IPS-11a (cell line): ENCODE measurements at regions not wholly inside any gene's neighbourhood (a gene's known extent, or its start where the extent isn't known, plus 50 kb on each side); places are given as distances from the start of the nearest gene placed in this dataset.
A peak's percentile ranks its signal among the peaks of the same experiment; 100 is the strongest.
"Not testable (repeated sequence)": the region's sequence is repeated elsewhere in the genome, so short reads cannot be mapped to it uniquely, and the experiment has no call there.

Experiments
- H3K4me3 ChIP-seq: one replicate; pipeline ENCODE4 v1.5.1; 2013; ENCODE audit warnings: low read depth, low read length, control low read depth

DNA sequence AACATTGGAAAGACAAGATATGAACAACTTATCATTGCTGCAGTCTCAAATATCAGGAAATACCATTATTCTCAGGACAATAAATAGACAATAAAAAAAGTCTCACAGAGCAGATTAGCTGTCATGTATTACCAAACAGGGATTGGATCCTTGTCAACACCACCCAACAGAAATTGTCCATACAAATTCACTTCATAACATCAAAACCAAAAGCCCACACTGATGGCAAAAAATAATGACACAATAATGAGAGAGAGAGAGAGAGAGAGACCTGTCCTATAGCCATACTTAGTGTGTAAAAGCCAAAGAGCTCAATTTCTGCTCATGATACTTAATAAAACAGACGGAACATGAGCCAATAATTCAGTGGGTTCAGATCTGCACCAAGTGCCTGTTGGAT, 96.5 kb downstream of the PPIAL4G start:
- no peak overlapping the region for H3K4me3 ChIP-seq

GRCh38 chr1:148386031-148386398, 97.1 kb downstream of the PPIAL4G start:
- H3K4me3 ChIP-seq: not testable (repeated sequence)

- no peak overlapping the region for H3K4me3 ChIP-seq
These were observed 97.6 kb downstream of the PPIAL4G start for GRCh38 chr1:148385371-148386030.

GRCh38 chr1:148383966-148384365, 99.1 kb downstream of the PPIAL4G start:
- no peak overlapping the region for H3K4me3 ChIP-seq

DNA sequence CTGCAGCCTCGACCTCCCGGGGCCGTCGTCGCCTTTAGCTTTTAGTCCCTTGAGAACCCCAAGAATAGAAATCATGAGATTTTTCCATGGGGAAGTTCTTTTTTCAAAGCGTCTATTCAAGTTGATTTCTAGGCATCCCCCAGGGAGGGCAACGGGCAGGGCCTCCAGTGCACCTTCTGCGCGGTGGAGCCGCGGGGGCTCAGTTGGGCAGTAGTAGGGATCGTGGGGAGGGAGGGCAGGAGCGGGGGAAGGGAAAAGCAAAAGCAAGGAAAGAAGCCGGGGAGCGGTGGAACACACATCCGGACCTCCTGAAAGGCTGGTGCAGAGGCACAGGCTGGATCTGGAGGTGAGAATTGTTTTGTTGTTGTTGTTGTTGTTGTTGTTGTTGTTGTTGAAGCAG, 103.4 kb downstream of the PPIAL4G start:
- H3K4me3 ChIP-seq: peak overlapping the region; percentile 39

DNA sequence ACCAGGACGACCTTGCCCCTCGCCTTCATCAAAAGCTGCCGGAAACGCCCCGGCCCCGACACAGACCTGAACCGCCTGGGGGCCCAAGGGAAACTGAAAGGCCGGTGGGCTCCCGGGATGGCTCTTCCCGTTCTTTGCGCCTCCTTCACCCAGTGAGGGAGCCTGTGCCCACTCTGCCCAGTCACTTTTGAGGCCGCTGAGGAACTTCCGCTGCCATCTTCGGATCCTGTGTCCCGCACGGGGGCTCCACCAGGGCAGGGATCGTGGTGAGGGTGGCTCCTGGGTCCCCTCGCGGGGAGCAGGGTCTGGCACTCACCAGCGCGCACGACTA, 104.0 kb downstream of the PPIAL4G start:
- peak overlapping the region; percentile 39 for H3K4me3 ChIP-seq

DNA sequence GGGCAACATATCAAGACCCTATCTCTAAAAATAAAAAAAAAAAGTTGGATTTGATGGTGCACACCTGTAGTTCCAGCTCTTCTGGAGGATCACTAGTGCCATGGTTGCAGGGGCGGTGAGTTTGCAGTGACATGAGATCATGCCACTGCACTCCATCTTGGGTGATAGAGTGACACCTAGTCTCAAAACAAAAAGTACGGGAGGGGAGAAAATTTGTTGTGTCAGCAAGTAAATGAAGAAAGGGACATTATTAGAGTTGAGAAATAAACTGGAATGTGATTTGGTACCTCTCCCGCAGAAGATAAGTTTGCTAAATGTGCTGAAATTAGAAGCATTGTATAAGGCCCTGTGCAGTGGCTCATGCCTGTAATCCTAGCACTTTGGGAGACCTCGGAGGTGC, 105.1 kb downstream of the PPIAL4G start:
- H3K4me3 ChIP-seq: not testable (repeated sequence)

DNA sequence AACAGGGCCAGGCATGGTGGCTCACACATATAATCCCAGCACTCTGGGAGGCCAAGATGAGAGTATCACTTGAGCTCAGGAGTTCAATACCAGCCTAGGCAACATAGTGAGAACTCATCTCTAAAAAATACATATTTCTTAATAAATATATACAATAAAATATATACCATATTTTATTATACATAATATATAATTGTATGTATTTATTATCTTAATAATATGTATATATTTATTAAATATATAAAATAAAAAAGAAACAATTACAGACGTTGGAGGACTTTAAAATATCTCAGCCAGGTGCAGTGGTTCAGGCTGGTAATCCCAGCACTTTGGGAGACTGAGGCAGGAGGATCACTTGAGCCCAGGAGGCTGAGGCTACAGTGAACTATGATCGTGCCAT, 106.1 kb downstream of the PPIAL4G start:
- not testable (repeated sequence) for H3K4me3 ChIP-seq

DNA sequence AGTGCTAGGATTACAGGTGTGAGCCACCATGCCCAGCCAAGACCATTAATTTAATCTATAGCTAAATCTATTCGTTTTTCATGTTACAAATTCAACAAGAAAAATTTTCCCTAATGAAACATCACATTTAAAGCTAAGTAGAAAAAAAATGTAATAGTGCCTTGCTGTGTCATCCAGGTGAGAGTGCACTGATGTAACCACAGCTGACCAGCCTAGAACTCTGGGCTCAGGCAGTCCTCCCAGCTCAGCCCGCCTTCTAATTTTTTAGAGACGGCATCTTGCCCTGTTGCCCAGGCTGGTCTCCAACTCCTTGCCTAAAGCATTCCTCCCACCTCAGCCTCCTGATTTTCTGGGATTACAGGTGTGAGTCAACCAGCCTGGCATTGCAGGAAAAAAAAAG, 109.0 kb downstream of the PPIAL4G start:
- no peak overlapping the region for H3K4me3 ChIP-seq

GRCh38 chr1:148373192-148373925, 109.7 kb downstream of the PPIAL4G start:
- H3K4me3 ChIP-seq: no peak overlapping the region

DNA sequence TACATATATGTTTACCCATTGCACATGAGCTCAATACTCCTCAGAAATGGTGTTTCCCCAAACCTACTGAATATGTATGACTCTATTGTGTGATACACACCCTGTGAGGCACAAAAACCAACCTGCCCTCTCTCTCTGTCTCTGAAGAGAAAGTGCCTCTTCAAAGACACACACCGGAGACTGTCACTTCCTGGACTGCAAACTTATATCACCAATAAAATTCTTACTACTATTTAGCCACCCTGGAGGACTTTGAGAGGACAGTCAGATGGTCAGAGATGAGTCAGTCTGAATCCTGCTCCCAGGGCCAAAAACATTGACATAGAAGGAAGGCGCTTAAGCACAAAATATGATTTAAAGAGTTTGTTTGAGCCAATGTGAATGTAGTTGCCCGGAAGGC, 110.4 kb downstream of the PPIAL4G start:
- no peak overlapping the region for H3K4me3 ChIP-seq

DNA sequence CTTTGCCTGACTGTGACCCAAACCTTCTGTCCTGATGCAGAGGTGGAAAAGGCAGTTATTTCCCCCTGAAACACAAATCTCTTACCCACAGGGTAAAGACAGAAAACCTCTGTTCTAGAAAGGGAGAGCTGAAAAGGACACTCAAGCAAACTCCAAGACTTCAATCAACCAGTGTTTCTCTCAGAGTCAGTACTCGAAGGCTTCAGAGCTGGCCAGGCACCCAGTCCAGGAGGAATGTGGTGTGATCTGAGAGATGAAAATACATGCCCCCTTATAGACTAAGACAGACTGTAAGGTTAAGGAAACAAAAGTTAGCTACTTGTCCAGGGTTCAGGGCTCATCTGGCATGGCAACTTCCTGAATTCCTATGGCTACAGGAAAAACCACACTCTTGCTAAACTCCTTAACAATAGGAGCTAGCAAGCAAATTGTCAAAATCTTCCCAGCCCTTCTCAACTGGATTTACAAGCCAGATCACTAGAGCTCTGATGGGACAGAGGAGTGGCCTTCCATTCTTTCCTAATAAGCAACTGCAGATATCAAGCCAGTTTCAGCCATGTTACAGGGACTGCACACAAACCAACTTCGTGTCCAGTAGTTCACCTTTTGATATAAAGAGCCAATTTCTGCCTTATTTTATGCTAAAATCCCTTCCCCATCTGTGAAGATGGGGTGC, 110.9 kb downstream of the PPIAL4G start:
- H3K4me3 ChIP-seq: not testable (repeated sequence)

DNA sequence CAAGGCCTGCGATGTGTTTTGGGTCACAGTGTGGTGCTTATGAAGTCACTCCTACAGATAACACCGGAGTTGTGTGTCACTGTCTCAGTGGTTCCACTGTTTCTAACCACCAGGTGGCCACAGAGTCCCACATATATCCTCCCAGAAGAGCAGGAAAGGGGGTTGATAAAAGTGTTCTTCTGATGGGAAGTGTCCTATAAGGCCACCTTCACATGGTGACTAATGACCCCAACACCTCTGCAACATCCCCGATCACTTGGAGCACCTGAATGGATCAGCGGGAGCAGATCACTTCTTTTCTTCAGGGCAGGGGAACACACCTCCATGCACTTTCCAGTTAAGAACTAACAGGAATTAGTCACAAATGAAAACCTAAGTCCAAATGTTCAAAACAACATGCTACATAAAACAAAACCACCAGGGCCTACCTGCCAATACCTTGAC, 111.5 kb downstream of the PPIAL4G start:
- H3K4me3 ChIP-seq: not testable (repeated sequence)

DNA sequence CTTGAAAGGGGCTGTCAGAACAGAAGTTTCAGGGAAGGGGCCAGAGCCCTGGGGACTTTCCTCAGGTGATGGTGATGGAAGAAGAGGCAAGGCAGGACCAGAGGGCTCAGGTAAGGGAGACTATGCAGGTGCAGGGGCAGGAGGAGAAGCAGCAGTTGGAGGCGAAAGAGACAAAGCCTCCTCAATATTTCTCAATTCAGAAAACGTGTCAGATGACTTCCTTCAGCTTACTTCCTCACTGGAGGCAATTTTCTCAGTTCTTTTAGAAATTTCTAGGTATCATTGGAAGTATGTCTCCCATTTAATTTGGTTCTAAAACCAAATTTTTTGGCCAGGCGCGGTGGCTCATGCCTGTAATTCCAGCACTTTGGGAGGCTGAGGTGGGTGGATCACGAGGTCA, 112.4 kb downstream of the PPIAL4G start:
- H3K4me3 ChIP-seq: not testable (repeated sequence)

- H3K4me3 ChIP-seq: no peak overlapping the region
These were observed 115.5 kb downstream of the PPIAL4G start for GRCh38 chr1:148367596-148367995.

- H3K4me3 ChIP-seq: not testable (repeated sequence)
These were observed 116.9 kb downstream of the PPIAL4G start for GRCh38 chr1:148366136-148366753.

DNA sequence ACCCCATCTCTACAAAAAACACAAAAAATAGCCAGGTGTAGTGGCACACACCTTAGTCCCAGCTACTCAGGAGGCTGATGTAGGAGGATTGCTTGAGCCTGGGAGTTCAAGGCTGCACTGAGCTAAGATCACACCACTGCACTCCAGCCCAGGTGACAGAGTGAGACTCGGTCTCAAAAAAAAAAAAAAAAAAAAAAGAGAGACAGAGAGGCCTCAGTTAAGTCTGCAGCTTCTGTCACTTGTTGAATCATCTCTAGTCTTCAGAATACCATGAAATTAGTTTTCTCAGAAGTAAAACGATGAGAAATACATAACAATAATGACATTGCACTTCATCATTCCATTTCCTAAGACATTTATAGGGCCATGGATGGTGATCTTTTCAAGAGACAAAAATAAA, 118.0 kb downstream of the PPIAL4G start:
- not testable (repeated sequence) for H3K4me3 ChIP-seq

GRCh38 chr1:148363979-148364378, 119.1 kb downstream of the PPIAL4G start:
- not testable (repeated sequence) for H3K4me3 ChIP-seq

DNA sequence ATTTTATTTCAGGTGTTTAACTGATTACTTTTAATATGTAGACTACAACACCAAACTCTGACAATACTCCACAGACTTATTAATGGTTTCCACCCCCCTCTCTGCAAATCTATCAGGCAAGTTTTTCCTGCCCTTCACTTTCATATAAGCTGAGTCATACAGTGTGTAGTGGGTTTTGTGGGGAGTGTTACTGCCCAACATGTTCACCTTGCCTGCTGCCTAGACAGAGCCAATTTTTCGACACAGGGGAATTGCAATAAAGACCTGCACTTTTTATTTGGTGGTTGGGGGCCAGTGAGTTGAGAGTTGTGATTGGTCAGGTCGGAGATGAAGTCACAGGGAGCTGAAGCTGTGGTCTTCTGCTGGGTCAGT, 119.7 kb downstream of the PPIAL4G start:
- H3K4me3 ChIP-seq: no peak overlapping the region

DNA sequence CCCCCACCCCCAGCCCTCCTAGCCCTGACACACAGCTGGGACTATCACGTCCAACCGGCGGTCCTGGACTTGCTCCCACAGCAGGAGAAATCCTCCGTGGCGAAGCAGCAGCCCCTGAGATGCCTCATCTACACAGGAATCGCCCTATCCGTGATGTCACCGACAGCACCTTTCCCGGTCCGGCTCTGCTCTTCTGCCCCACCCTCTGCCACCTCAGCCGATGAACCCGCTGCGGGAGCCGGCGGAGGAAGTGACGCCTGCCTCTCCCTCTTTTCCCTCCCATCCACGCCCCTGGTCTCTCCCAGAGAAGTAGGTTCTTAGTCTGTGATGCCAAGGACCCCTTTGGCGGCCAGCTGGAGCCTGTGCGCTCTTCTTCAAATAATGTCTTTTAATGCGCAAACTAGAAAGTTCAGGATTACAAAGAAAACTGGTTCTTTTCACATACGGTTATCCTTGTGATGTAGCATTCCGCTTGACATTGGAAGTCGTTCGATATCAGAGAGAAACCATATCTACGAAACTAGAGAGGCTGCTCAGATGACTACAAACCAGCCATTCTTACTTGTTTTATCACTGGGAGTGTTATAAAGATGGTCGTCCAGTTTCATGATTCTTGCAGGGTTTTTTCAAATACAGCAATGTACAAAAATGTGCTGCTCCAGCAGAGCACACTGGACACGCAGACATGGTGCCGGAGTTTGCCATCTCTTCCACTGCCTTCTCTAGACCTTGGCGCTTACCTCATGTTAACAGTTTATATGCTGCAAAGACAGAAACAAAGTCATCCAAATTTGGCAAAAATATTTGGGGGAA, 120.3 kb downstream of the PPIAL4G start:
- peak overlapping the region; percentile 41 for H3K4me3 ChIP-seq

GRCh38 chr1:148362216-148362611, 120.9 kb downstream of the PPIAL4G start:
- peak overlapping the region; percentile 41 for H3K4me3 ChIP-seq
